Keratinocyte (primary cell): ENCODE measurements at regions not wholly inside any gene's neighbourhood (a gene's known extent, or its start where the extent isn't known, plus 50 kb on each side); places are given as distances from the start of the nearest gene placed in this dataset.

ENCODE experiments used
- DNase-seq: peaks from one replicate; pipeline ENCODE4 v3.0.0-alpha.2; 2011; ENCODE audit warnings: low read depth, missing footprints, low spot score
- FAIRE-seq: peaks from 2 replicates; lab custom pipeline; 2011; peaks lifted over from hg19 to GRCh38; lab: Jason Lieb, UNC
- H2AFZ ChIP-seq: 2 replicates; pipeline ENCODE4 v1.6.0; 2012; ENCODE audit warnings: low read length, control low read depth, inconsistent platforms; ENCODE audit not compliant: control insufficient read depth
- H3K27ac ChIP-seq: 2 replicates; pipeline ENCODE4 v1.5.1; 2011; ENCODE audit warnings: low read length; ENCODE audit not compliant: control insufficient read depth, insufficient read depth
- H3K27me3 ChIP-seq: 3 replicates; pipeline ENCODE4 v1.6.0; 2011; ENCODE audit warnings: low read length; ENCODE audit not compliant: control insufficient read depth, insufficient read depth; ENCODE audit errors: extremely low read depth
- H3K36me3 ChIP-seq, 2 experiments: 2 replicates in 1 of 2; 3 replicates in 1 of 2; pipeline ENCODE4 v1.5.1; 2011; ENCODE audit warnings: low read length in 2 of 2, mild to moderate bottlenecking in 1 of 2; ENCODE audit not compliant: control insufficient read depth in 2 of 2, insufficient read depth in 2 of 2; ENCODE audit errors: extremely low read depth in 1 of 2
- H3K4me1 ChIP-seq: 3 replicates; pipeline ENCODE4 v1.5.1; 2011; ENCODE audit warnings: low read length; ENCODE audit not compliant: control insufficient read depth, insufficient read depth; ENCODE audit errors: extremely low read depth
- H3K4me2 ChIP-seq: 3 replicates; pipeline ENCODE4 v1.6.0; 2011; ENCODE audit warnings: low read depth, low read length; ENCODE audit not compliant: control insufficient read depth, insufficient read depth; ENCODE audit errors: extremely low read depth
- H3K4me3 ChIP-seq, 3 experiments: fragments of 200-600 bp in 1 of 3; sonication (generic) in 1 of 3; 2 replicates in 2 of 3; 3 replicates in 1 of 3; pipeline ENCODE4 v1.5.1; 2011 to 2016; ENCODE audit warnings: low read length in 3 of 3, mild to moderate bottlenecking in 3 of 3, control low read depth in 2 of 3, inconsistent platforms in 1 of 3, low read depth in 1 of 3, mixed read lengths in 1 of 3, mixed run types in 1 of 3, moderate library complexity in 1 of 3; ENCODE audit not compliant: control insufficient read depth in 2 of 3, insufficient read depth in 2 of 3; ENCODE audit errors: extremely low read depth in 1 of 3
- H3K79me2 ChIP-seq: 2 replicates; pipeline ENCODE4 v1.6.0; 2012; ENCODE audit warnings: low read length; ENCODE audit not compliant: control insufficient read depth, insufficient read depth
- H3K9ac ChIP-seq: 3 replicates; pipeline ENCODE4 v1.6.0; 2011; ENCODE audit warnings: low read length; ENCODE audit not compliant: control insufficient read depth, insufficient read depth; ENCODE audit errors: extremely low read depth
- H3K9me1 ChIP-seq: 3 replicates; pipeline ENCODE4 v1.6.0; 2011; ENCODE audit warnings: low read length; ENCODE audit not compliant: control insufficient read depth, insufficient read depth; ENCODE audit errors: extremely low read depth
- H3K9me3 ChIP-seq: 2 replicates; pipeline ENCODE4 v1.5.1; 2012; ENCODE audit warnings: low read depth, low read length; ENCODE audit not compliant: control insufficient read depth
- H4K20me1 ChIP-seq: 3 replicates; pipeline ENCODE4 v1.6.0; 2011; ENCODE audit warnings: low read length; ENCODE audit not compliant: control insufficient read depth, insufficient read depth; ENCODE audit errors: extremely low read depth
- CTCF ChIP-seq, 3 experiments: IDR thresholded peaks in 1 of 3; conservative IDR thresholded peaks in 1 of 3; optimal IDR thresholded peaks in 1 of 3; 2 replicates in 2 of 3; 3 replicates in 1 of 3; pipeline versions ENCODE3 to v1.5.1; 2011; ENCODE audit warnings: low read length in 3 of 3, mild to moderate bottlenecking in 3 of 3, moderate library complexity in 2 of 3, control low read depth in 1 of 3, inconsistent platforms in 1 of 3; ENCODE audit not compliant: insufficient read depth in 2 of 3; ENCODE audit errors: extremely low read depth in 1 of 3
- EZH2 ChIP-seq: IDR thresholded peaks from one replicate; pipeline ENCODE4 v1.6.1; 2012; ENCODE audit warnings: inconsistent platforms, mild to moderate bottlenecking, low read length, moderate library complexity
- dilution Hi-C: fragments of 300-500 bp; cut with MboI; formaldehyde crosslinking; loops from one replicate; pipeline ENCODE4 v1.7.0; 2020; ENCODE audit warnings: low sequenced_read_pairs; ENCODE audit not compliant: extremely low pct_ligation_motif_present

DNA sequence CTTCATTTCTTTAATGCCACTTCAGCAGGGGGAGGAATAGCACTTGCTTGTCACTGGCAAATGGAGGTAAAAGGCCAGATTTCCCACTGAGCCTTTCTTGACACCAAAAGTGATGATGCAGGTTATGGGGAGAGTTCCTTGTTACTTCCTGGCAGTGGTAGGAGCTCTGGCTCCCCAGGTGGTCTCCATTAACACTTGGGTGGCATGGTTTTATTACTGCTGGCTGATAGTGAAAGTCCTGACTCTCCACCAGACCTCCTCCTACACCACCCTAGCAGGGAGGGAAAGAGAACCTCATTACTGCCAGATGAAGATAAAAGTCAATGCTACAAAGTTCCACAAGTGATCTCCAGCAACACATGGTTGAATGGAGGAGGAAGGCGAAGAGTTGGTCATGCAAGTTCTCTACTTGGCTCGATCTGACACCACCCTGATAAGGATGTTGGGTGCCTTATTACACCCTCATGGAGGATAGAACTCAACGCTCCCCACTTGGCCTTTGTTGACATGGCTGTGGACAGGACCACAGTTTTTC, 152.7 kb upstream of the GNAO1 start:
- Histone ChIP-seq H3K4me2 (no peak overlapping the region), H4K20me1 (no peaks in the 10 kb centered on the region), H3K9me1 (no peaks in the 10 kb centered on the region), H3K36me3 (no peaks in the 10 kb centered on the region), H2AFZ (no peak overlapping the region), H3K79me2 (no peaks in the 10 kb centered on the region), H3K9me3 (no peaks in the 10 kb centered on the region), H3K9ac (no peak overlapping the region), H3K4me1 (no peaks in the 10 kb centered on the region), H3K27ac (no peak overlapping the region), H3K4me3 (no peak overlapping the region), H3K27me3 (no peaks in the 10 kb centered on the region)
- TF ChIP-seq EZH2 (no peak), CTCF (optimal IDR thresholded peaks at IDR 0.05 in 1 of 3, IDR thresholded peaks at IDR 0.05 in 1 of 3, conservative IDR thresholded peaks at IDR 0.05 in 1 of 3; ENCODE audit: extremely low read depth in 1 of 3, insufficient read depth in 2 of 3, low read length in 3 of 3) (no peak)
- FAIRE-seq (no peak), DNase-seq (no peak)
- dilution Hi-C loops: no loop called here

- Histone ChIP-seq H3K79me2 (no peaks in the 10 kb centered on the region), H2AFZ (no peak overlapping the region), H3K4me2 (no peak overlapping the region), H3K9me1 (no peaks in the 10 kb centered on the region), H4K20me1 (no peaks in the 10 kb centered on the region), H3K9ac (no peak overlapping the region), H3K27ac (no peak overlapping the region), H3K4me1 (no peaks in the 10 kb centered on the region), H3K9me3 (no peaks in the 10 kb centered on the region), H3K4me3 (no peak overlapping the region), H3K27me3 (no peaks in the 10 kb centered on the region), H3K36me3 (no peaks in the 10 kb centered on the region)
- dilution Hi-C loops: no loop called here
- TF ChIP-seq EZH2: no peak
- TF ChIP-seq CTCF (optimal IDR thresholded peaks at IDR 0.05 in 1 of 3, IDR thresholded peaks at IDR 0.05 in 1 of 3, conservative IDR thresholded peaks at IDR 0.05 in 1 of 3; ENCODE audit: extremely low read depth in 1 of 3, insufficient read depth in 2 of 3, low read length in 3 of 3): no peak
- FAIRE-seq: no peak
- no peak for DNase-seq
Measured at GRCh38 chr16:56032072-56032471, 156.9 kb upstream of the CES5A start.
